Adipocyte (in vitro differentiated cells): ENCODE measurements at regions not wholly inside any gene's neighbourhood (a gene's known extent, or its start where the extent isn't known, plus 50 kb on each side); places are given as distances from the start of the nearest gene placed in this dataset.

ENCODE experiments used
- DNase-seq: peaks from one replicate; pipeline ENCODE4 v3.0.0-alpha.2; 2015; ENCODE audit warnings: low read depth
- H3K27me3 ChIP-seq: replicated peaks from 2 replicates; pipeline ENCODE4 v1.7.0; 2013; ENCODE audit warnings: mild to moderate bottlenecking, low read length, moderate library complexity; ENCODE audit not compliant: control insufficient read depth, insufficient read depth
- H3K36me3 ChIP-seq: 2 replicates; pipeline ENCODE4 v1.7.0; 2013; ENCODE audit warnings: low read length, mild to moderate bottlenecking, moderate library complexity; ENCODE audit not compliant: control insufficient read depth, insufficient read depth, severe bottlenecking
- H3K4me1 ChIP-seq: 2 replicates; pipeline ENCODE4 v1.7.0; 2013; ENCODE audit warnings: mild to moderate bottlenecking, low read length, moderate library complexity; ENCODE audit not compliant: control insufficient read depth, insufficient read depth
- H3K4me3 ChIP-seq: 2 replicates; pipeline ENCODE4 v1.7.0; 2013; ENCODE audit warnings: mild to moderate bottlenecking, low read length, moderate library complexity
- H3K9ac ChIP-seq: 2 replicates; pipeline ENCODE4 v1.7.0; 2013; ENCODE audit warnings: mild to moderate bottlenecking, low read length, moderate library complexity
- H3K9me3 ChIP-seq: 2 replicates; pipeline ENCODE4 v1.7.0; 2013; ENCODE audit warnings: mild to moderate bottlenecking, low read length, moderate library complexity; ENCODE audit not compliant: control insufficient read depth

DNA sequence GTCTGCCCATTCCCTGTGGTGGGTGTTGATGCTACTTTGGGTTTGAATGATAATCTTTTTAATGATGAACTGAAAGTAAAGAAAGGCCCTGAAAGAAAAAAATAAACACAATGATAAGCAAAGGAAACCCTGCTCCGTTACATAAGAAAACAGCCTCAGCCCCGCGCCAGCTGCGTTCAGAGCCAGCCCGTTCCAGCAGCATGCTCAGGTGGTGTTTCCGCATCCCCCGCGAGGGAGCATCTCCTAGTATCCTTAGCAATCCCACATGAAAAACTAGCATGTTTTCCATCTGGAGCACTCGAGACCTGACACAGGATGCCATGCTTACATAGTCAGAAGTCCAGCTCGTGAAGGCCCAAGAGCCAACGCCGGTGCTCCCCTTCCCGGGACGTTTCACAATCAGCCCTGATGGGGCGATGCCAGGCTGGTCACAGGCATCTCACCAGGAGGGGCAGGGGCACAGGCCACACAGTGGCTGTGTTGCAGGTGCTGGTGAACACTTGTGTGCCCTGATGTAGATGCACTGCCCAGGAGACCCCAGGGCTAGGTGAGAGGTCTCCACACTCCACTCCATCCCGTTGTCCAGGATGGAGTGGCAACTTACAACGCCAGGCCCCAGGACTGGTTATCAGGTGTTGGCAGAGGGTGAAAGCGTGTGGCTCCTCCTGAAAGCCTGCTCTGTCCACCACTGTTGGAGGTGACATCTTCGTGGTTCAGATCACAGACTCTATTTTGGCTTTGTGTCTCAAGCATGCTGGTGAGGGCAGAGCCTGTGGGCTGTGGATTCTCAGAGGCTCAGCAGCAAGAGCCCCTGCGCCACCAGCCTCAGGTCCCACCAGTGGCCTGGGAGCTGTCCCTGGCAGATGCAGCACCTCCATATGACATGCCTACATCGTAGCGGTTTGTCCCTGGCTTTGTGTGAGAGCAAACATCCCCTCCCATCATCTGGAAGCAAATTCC is 246.8 kb upstream of the IRX1 start:
- DNase-seq, result no peak
- no peak overlapping the region for H3K4me3 ChIP-seq
- no peaks in the 10 kb centered on the region for H3K9me3 ChIP-seq
- H3K36me3 ChIP-seq, result no peaks in the 10 kb centered on the region
- peaks cover 6% of the 10 kb centered on the region for H3K27me3 ChIP-seq
- no peaks in the 10 kb centered on the region for H3K4me1 ChIP-seq
- no peak overlapping the region for H3K9ac ChIP-seq

GRCh38 chr5:3347741-3348140 is 247.9 kb upstream of the IRX1 start:
- no peak overlapping the region for H3K4me3 ChIP-seq
- H3K4me1 ChIP-seq, result no peaks in the 10 kb centered on the region
- no peaks in the 10 kb centered on the region for H3K9me3 ChIP-seq
- H3K9ac ChIP-seq, result no peak overlapping the region
- H3K36me3 ChIP-seq, result no peaks in the 10 kb centered on the region
- peaks cover under 1% of the 10 kb centered on the region for H3K27me3 ChIP-seq
- DNase-seq, result no peak

DNA sequence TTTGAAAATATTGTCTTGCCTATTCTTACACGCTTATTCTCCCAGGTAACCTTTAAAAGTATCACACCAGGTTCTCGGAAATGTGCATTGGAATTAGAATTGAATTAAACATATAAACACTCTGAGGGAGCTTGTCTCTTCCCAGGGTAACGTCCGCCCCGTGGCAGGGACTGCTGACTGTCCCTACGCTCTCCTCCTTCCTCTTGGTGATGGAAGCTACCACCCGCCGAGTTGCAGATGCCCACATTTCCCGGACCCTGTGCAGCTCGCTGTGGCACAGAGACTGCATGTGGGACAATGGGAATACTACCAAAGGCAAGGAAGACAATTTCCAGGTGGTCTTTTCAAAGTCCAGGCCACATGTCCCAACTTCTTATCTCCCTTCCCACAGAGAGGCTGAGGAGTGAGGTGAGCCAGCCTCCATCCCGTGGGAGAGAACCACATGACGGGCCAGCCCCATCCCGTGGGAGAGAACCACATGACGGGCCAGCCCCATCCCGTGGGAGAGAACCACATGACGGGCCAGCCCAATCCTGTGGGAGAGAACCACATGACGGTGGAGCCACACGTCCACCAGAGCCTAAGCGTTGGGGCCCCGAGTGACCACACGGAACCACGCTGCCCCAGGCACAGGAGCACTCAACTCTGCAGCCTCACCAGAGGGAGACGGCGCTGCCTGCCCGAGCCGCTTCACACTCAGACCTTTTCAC is 249.4 kb upstream of the IRX1 start:
- Histone ChIP-seq H3K9me3 (no peaks in the 10 kb centered on the region), H3K4me3 (no peak overlapping the region), H3K27me3 (no peaks in the 10 kb centered on the region), H3K9ac (no peak overlapping the region), H3K36me3 (no peaks in the 10 kb centered on the region), H3K4me1 (no peaks in the 10 kb centered on the region)
- no peak for DNase-seq

DNA sequence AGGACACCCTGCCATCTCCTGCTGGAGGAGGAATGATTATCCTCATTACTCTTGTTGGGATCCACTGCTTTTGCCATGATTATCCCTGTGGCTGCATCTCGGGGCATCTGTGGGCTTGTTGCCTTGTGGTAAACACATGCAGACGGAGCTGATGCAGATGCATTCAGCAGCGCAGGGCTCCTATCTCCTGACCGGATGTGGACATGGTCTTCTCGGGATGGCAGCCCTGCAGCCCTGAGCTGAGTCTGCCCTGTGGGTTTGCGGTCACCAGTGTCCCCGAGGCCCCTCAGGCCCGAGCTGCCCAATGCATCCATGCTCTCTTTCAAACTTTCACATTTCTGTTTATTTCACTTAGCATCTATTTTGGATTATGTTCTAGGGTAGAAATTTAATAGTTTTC is 250.4 kb upstream of the IRX1 start:
- Histone ChIP-seq H3K4me3 (no peak overlapping the region), H3K27me3 (no peaks in the 10 kb centered on the region), H3K9me3 (no peaks in the 10 kb centered on the region), H3K4me1 (no peaks in the 10 kb centered on the region), H3K36me3 (no peaks in the 10 kb centered on the region), H3K9ac (no peak overlapping the region)
- no peak for DNase-seq

GRCh38 chr5:3344671-3345070 is 251.0 kb upstream of the IRX1 start:
- H3K4me3 ChIP-seq, result no peak overlapping the region

DNA sequence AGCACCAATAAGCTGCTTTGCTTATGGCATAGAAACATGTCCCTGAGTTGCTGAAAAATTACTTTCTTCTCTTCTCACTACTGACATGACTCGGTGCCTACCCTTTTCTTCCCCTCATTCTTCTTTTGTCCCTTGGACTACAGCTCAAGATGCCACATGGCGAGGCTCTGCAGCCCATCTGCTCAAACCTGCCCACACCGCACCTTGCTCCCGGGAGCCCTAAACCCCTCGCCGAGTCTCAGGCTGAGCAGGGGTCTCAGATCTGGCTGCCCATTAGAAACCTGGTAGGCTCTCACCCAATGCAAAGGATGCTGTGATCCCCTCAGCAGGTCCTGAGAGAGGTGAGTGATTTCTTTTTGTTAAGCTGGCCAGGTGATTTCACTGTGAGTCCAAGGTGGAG is 251.7 kb upstream of the IRX1 start:
- Histone ChIP-seq H3K9me3 (no peaks in the 10 kb centered on the region), H3K9ac (no peak overlapping the region), H3K36me3 (no peaks in the 10 kb centered on the region), H3K4me3 (no peak overlapping the region), H3K4me1 (peaks cover 9% of the 10 kb centered on the region), H3K27me3 (no peaks in the 10 kb centered on the region)
- DNase-seq, result no peak

More at GRCh38 chr5:3344671-3345070, 251.0 kb upstream of the IRX1 start:
- peaks cover 2% of the 10 kb centered on the region for H3K4me1 ChIP-seq
- H3K27me3 ChIP-seq, result no peaks in the 10 kb centered on the region
- no peak overlapping the region for H3K9ac ChIP-seq
- no peaks in the 10 kb centered on the region for H3K9me3 ChIP-seq
- H3K36me3 ChIP-seq, result no peaks in the 10 kb centered on the region
- no peak for DNase-seq

DNA sequence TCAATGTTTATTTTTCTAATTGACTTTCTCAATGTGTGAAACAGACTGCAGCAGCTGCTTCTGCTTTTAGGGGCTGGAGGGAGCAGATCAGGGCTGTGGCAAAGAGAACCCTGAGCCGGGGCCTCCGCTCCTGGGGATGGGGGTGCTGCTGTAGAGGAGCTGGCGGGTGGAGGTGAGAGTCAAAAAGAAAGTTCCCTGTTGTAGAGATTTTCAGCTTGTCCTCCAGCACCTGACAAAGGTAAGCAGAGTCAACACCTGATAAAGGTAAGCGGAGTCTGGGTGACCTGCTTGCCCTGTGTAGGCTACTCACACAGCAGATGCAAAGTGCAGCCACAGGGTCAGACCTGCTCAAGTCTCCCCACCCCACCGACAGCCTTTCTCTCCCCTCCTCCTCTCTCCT is 252.4 kb upstream of the IRX1 start:
- DNase-seq, result no peak
- peaks cover 9% of the 10 kb centered on the region for H3K4me1 ChIP-seq
- no peak overlapping the region for H3K4me3 ChIP-seq
- H3K27me3 ChIP-seq, result no peaks in the 10 kb centered on the region
- H3K36me3 ChIP-seq, result no peaks in the 10 kb centered on the region
- no peak overlapping the region for H3K9ac ChIP-seq
- no peaks in the 10 kb centered on the region for H3K9me3 ChIP-seq

DNA sequence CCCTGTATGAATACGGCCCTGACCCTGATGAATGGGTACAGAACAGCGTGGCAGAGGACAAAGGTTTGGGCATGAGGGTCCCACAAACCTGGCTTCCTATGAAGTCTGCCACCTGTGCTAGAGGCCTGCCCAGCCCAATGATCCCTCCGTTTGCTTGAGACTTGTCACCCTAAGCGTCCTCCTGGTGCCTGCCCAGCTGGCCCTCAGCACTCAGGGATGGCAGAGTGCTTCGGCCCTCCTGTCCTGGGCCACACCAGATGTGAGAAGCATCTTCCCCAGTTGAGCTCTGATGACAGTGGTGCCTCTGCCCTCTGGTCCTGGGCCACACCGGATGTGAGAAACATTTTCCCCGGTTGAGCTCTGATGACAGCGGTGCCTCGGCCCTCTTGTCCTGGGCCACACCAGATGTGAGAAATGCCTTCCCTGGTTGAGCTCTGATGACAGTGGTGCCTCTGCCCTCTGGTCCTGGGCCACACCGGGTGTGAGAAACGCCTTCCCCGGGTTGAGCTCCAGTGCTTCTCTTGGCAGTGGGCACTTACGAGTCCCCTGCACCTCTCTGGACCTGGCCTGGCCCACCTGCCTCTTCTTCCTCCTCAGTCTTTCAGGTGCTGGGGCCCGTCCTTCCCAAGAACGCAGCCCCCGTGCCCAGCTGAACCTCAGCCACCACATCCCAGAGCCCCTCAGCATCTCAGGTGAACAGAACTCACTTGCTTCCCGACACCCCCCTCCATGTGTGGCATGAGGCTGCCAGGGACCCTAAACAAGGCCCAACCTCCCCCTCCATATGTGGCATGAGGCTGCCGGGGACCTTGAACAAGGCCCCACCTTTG is 253.1 kb upstream of the IRX1 start:
- H3K9ac ChIP-seq, result no peak overlapping the region
- H3K9me3 ChIP-seq, result no peaks in the 10 kb centered on the region
- no peaks in the 10 kb centered on the region for H3K27me3 ChIP-seq
- H3K4me1 ChIP-seq, result peaks cover 9% of the 10 kb centered on the region
- H3K36me3 ChIP-seq, result no peaks in the 10 kb centered on the region
- H3K4me3 ChIP-seq, result no peak overlapping the region
- DNase-seq, result no peak

DNA sequence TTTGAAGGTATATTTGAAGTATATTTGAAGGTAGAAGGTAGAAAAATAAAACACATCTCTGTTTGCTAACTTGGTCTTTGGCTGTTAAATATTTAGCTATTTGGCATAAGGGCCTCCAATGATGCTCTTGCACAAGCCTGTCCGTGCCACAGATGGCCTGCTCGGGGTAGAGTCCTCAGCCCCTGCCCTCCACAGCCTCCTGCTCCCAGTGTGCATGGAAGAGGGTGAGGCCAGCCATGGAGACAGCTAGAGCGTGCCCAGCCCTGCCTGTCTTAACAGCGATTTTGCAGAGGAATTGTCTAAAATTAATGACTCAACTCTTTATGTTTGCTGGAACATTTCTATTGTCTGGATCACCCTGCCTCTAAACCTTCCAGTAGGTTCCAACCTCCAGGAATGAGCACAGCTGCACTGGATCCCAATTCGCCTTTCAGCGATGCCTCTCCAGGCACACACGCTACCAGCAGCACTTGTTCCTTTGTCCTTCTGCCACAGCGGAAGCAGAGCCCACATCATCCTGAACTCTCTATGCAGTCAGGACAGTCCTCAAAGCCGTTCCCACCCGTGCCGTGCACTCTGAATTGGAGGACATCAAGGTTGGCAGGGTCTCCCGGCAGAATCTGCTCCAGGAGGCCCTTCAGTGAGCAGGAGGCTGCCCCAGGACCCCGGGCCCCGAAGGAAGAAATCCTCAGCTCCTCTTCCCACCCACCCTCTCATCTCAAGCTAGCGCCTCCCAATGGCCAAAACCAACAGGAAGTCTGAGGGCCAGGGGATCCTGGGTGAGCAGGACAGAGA is 254.0 kb upstream of the IRX1 start:
- Histone ChIP-seq H3K9me3 (no peaks in the 10 kb centered on the region), H3K4me3 (no peak overlapping the region), H3K9ac (no peak overlapping the region), H3K27me3 (no peaks in the 10 kb centered on the region), H3K4me1 (peaks cover 13% of the 10 kb centered on the region), H3K36me3 (no peaks in the 10 kb centered on the region)
- no peak for DNase-seq

DNA sequence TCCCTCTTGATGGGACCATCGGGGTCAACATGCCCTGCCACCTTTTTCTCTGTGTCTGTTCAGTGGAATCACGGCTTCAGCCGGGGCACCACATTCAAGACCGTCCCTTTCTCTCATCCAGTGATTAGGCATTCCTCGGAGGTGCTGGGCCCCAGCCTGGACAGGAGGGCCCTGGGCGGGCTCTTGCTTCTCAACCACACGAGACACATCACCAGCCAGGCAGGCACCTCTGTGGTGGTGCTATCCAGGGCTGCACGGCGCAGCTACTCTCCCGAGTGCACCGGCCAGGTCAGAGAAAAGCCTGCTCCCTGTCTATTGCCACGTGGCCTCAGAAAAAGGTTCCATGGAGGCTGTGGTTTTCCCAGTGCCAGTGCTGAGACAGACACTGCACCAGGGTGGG is 255.2 kb upstream of the IRX1 start:
- no peak overlapping the region for H3K9ac ChIP-seq

More for the DNA sequence above, 255.2 kb upstream of the IRX1 start:
- no peaks in the 10 kb centered on the region for H3K36me3 ChIP-seq
- no peak for DNase-seq
- H3K4me1 ChIP-seq, result peaks cover 16% of the 10 kb centered on the region
- no peaks in the 10 kb centered on the region for H3K27me3 ChIP-seq
- no peaks in the 10 kb centered on the region for H3K9me3 ChIP-seq
- no peak overlapping the region for H3K4me3 ChIP-seq
